ENCODE measurements at regions not wholly inside any gene's neighbourhood (a gene's known extent, or its start where the extent isn't known, plus 50 kb on each side); places are given as distances from the start of the nearest gene placed in this dataset.

DNA sequence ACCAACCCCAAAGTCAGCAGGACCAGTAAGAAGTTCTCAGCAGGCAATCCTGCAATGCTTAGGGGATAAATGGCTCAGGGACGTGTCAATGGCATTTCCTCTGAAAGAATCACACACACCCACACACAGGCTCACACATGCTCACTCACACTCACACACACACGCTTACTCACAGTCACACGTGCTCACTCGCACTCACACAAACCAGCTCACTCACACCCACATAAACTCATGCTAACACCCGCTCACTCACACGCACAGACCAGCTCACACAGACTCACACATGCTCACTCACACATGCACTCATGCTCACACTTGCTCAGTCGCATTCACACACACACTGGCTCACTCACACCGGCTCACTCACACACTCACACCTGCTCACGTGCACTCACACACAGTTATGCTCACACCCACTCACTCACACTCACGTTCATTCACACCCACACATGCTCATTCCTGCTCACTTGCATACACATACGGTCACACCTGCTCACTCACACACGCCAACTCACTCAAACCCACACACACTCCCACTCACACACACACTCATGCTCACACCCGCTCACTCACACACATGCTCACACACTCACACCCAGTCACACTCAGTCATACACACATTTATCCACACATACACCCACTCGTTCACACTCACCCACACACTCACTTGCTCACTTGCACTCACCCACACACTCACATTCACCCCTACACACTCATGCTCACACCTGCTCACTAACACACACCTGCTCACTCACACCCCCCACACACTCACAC, 436.8 kb downstream of the BCL11B start:
- DNase-seq (ENCODE audit: low read depth), result no peak
- no peak overlapping the region for H3K4me3 ChIP-seq (ENCODE audit: low read depth, low read length)
- TF ChIP-seq, protein P1, sequence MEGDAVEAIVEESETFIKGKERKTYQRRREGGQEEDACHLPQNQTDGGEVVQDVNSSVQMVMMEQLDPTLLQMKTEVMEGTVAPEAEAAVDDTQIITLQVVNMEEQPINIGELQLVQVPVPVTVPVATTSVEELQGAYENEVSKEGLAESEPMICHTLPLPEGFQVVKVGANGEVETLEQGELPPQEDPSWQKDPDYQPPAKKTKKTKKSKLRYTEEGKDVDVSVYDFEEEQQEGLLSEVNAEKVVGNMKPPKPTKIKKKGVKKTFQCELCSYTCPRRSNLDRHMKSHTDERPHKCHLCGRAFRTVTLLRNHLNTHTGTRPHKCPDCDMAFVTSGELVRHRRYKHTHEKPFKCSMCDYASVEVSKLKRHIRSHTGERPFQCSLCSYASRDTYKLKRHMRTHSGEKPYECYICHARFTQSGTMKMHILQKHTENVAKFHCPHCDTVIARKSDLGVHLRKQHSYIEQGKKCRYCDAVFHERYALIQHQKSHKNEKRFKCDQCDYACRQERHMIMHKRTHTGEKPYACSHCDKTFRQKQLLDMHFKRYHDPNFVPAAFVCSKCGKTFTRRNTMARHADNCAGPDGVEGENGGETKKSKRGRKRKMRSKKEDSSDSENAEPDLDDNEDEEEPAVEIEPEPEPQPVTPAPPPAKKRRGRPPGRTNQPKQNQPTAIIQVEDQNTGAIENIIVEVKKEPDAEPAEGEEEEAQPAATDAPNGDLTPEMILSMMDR (IDR thresholded peaks at IDR 0.05; ENCODE audit: low read depth, low read length), result no peak
- TF ChIP-seq POLR2A (IDR thresholded peaks at IDR 0.05; ENCODE audit: extremely low read depth, insufficient read length) (no peak), MYC (IDR thresholded peaks at IDR 0.05; ENCODE audit: low read depth, low read length) (no peak)
- TF ChIP-seq, protein P2, sequence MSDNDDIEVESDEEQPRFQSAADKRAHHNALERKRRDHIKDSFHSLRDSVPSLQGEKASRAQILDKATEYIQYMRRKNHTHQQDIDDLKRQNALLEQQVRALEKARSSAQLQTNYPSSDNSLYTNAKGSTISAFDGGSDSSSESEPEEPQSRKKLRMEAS (IDR thresholded peaks at IDR 0.05; ENCODE audit: low read depth, low read length), result no peak

DNA sequence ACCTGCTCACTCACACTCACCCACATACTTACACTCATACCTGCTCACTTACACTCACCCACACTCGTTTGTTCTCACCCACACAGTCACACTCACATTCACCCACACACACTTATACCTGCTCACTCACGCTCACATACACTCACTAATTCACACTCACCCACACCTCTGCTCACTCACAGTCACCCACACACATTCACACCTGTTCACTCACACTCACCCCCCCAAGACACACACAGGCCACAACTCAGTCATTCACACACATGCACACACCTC, 436.2 kb downstream of the BCL11B start:
- TF ChIP-seq, protein P2 (IDR thresholded peaks at IDR 0.05; ENCODE audit: low read depth, low read length), result no peak
- no peak for TF ChIP-seq MYC (IDR thresholded peaks at IDR 0.05; ENCODE audit: low read depth, low read length)
- TF ChIP-seq, protein P1 (IDR thresholded peaks at IDR 0.05; ENCODE audit: low read depth, low read length), result no peak
- no peak for TF ChIP-seq POLR2A (IDR thresholded peaks at IDR 0.05; ENCODE audit: extremely low read depth, insufficient read length)

DNA sequence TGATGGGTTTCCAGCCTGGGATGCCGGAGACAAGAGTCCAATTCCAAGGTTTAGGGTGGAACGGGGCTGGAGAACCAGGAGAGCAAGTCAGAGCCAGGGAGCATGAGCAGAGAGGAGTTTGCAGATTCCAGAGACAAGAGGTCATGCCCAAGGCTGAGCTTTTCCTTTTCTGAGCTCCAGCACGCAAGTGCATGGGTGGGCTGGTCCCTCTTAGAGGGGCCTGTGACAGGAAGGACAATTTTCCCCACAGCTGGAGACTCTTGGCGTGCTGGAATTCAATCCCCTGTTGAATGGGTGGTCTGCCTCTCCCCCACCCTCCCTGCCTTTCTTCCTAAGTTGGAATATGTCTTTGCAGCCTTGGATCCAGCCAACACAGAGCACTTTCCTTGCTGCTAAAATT, 431.9 kb downstream of the BCL11B start:
- H3K4me3 ChIP-seq (ENCODE audit: low read depth, low read length), result no peak overlapping the region
- no peak for DNase-seq (ENCODE audit: low read depth)
- TF ChIP-seq, protein P1 (IDR thresholded peaks at IDR 0.05; ENCODE audit: low read depth, low read length), result no peak
- TF ChIP-seq, protein P2 (IDR thresholded peaks at IDR 0.05; ENCODE audit: low read depth, low read length), result no peak
- TF ChIP-seq MYC (IDR thresholded peaks at IDR 0.05; ENCODE audit: low read depth, low read length) (no peak), POLR2A (IDR thresholded peaks at IDR 0.05; ENCODE audit: extremely low read depth, insufficient read length) (no peak)

More for the DNA sequence above, 436.2 kb downstream of the BCL11B start:
- DNase-seq (ENCODE audit: low read depth), result no peak
- no peak overlapping the region for H3K4me3 ChIP-seq (ENCODE audit: low read depth, low read length)

DNA sequence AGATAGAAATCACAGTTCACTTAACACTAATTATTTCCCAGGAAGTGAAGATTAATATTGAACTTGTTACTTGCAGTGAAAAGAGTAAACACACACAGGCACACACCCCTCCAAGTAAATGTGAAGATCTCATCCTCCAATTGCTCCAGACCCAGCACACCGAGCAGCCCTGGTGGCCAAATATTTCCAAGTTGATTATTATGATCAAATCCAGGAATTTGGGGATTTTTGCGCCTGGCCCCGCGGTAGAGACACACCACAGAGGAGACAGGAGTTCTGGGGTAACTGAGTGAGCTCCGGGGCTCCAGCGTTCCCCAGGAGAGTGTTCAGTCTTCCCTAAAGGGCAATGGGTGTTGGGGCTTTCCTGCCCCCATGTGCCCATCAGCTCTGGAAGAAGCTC, 431.5 kb downstream of the BCL11B start:
- no peak overlapping the region for H3K4me3 ChIP-seq (ENCODE audit: low read depth, low read length)
- DNase-seq (ENCODE audit: low read depth), result no peak
- TF ChIP-seq, protein P1 (IDR thresholded peaks at IDR 0.05; ENCODE audit: low read depth, low read length), result no peak
- no peak for TF ChIP-seq POLR2A (IDR thresholded peaks at IDR 0.05; ENCODE audit: extremely low read depth, insufficient read length)
- TF ChIP-seq MYC (IDR thresholded peaks at IDR 0.05; ENCODE audit: low read depth, low read length), result no peak
- TF ChIP-seq, protein P2 (IDR thresholded peaks at IDR 0.05; ENCODE audit: low read depth, low read length), result no peak

DNA sequence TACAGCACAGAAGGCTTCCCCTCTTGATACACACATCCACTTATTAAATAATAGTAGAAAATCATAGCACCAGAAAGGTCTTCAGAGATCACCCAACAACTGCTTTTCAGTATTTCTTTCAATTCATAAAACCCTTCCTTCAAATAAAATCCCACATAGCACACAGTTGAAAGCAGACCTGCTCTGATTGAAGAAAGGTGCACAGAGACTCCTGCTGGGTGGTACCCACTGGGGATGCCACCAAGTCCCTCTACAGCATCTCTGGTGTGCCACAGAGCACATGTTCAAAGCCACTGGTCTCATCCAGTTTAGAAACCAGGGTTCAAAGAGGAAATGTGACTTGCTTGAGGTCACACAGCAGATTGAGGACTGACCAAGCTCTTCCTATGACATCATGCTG, 427.5 kb downstream of the BCL11B start:
- no peak for DNase-seq (ENCODE audit: low read depth)
- H3K4me3 ChIP-seq (ENCODE audit: low read depth, low read length), result no peak overlapping the region
- TF ChIP-seq, protein P2 (IDR thresholded peaks at IDR 0.05; ENCODE audit: low read depth, low read length), result no peak
- TF ChIP-seq POLR2A (IDR thresholded peaks at IDR 0.05; ENCODE audit: extremely low read depth, insufficient read length), result no peak
- no peak for TF ChIP-seq MYC (IDR thresholded peaks at IDR 0.05; ENCODE audit: low read depth, low read length)
- TF ChIP-seq, protein P1 (IDR thresholded peaks at IDR 0.05; ENCODE audit: low read depth, low read length), result no peak

Data from NB4 (cell line).